ENCODE measurements at regions not wholly inside any gene's neighbourhood (a gene's known extent, or its start where the extent isn't known, plus 50 kb on each side); places are given as distances from the start of the nearest gene placed in this dataset.

DNA sequence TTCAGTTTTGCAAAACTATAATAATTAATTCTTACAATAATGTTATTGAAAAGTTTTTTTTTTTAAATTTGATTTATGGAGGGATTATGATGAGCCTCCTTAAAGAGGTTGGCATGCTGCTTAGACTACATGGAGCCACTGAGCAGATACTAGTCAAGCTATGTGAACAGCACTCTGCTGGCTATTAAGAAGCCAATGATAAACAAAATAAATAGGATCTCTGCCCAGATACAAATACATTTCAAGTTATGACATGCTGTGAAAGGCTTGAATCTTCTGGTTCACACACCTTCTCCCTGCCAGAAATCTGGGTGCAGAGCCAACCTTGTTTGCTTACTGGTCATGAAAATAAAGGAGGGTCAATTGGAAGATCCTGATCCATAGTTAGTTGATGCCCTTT lies 107.4 kb upstream of the NAV3 start:
- DNase-seq (ENCODE audit: low spot score): no peak

DNA sequence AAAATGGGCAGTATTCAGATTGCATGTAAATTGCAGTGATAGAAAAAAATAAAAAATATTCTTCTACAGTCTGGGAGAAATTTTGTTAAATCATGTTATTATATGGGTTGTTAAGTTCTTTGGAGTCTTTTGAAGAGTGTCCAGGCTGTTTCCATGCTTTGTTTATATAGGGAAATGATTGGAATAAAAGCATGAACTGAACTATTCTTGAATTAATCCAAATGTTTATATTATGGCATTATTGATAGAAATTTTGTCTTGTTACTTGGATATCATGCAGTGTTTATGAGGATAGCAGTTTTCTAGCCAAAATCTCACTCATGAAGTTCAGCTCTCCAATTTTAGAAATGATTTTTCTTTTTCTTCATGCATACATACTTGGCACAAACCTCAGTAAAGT lies 108.2 kb upstream of the NAV3 start:
- DNase-seq (ENCODE audit: low spot score): no peak

DNA sequence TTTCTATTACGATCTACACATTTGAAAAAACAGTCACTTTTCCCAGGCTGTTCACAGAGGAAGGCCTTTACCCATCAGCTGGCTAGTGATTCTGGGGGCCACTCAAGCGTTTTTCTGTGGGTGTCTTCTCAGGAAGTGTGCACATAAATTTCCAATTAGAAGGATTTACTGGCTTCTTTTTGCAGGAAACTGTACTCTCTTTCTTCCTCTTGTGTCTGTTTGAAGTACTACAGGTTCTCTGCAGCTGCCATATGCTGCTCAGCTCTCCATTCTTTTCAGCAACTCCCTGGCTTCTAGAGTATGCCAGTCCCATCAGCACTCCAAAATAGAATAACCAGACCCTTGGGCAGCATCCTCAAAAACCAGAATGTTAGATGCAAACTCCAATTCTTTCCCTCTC lies 110.4 kb upstream of the NAV3 start:
- no peak for DNase-seq (ENCODE audit: low spot score)

DNA sequence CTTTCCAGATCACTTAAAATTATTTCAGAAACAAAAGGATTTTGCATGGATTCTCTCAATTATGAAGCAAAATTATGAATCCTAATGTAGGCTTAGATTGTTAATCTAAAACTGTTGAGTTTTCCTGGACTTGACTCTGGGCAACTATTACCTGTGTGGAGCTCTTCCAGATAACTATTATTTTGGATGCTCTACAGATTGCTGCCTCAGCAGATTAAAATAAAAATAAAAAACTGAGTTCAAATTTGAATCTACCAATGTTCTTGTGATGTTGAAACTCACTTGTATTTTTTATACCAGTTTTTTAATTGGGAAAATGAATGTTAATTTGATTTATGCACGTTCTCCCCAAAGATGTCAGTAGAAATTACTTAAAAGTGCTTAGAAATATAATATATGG lies 120.5 kb upstream of the NAV3 start:
- no peak for DNase-seq (ENCODE audit: low spot score)

DNA sequence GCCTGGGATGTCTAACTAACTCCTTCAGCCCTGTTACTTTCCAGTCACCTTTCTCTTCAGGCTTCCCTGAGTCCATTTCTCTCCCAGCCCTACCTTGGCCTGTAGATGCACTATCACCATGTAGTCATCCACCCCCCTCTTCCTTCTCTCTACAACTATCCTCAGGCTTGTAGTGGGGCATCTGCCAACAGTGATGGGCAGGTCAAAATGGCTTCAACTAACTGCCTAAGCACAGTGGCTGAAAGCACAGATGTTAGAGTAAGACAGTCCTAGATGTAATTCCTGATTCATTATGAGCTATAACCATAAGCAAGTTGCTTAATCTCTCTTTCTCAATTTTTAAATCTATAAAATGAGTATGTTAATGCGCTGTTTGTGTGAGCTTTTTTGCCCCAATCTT lies 133.6 kb upstream of the NAV3 start:
- no peak for DNase-seq (ENCODE audit: low spot score)

DNA sequence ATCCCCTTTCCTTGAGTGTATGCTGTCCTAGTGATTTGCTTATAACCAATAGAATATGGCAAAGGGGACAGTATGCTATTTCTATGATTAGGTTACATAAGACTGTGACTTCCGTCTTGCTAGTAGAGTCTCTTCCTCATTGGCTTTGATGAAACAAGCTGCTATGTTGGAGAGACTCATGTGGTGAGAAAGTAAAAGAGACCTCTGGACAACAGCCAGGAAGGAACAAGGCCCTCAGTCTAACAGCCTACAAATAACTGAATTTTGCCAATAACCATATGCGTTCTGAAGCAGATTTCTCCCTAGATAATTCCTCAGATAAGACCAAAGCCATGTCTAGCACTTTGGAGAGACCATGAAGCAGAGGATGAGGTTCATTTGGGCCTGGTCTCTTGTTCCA lies 134.5 kb upstream of the NAV3 start:
- peak; percentile 35 for DNase-seq (ENCODE audit: low spot score)

DNA sequence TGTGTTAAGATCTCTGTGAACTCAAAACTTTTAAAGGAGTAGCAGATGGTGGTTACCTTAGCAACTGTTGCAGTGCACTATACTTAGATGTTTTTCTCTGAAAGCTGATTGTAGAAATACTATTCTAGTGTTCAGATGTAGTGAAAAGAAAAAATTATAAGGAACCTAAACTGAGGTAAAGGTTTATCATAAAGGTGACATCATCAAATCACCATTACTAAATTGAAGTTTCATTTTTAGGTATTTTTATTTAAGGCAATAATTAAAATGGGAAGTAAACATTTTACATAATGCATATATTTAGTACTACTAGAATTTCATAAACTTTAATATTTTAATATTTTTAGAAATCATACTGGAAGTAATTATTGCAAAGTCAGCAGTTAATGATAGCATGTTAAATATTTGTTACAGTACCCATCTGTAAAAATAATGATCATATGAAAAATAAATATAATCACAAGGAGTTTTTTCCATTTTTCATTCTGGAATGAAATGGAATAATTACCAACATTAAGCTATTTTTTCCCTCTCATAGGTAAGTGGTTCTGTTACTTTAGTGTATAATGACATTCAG lies 141.1 kb upstream of the NAV3 start:
- no peak for DNase-seq (ENCODE audit: low spot score)

DNA sequence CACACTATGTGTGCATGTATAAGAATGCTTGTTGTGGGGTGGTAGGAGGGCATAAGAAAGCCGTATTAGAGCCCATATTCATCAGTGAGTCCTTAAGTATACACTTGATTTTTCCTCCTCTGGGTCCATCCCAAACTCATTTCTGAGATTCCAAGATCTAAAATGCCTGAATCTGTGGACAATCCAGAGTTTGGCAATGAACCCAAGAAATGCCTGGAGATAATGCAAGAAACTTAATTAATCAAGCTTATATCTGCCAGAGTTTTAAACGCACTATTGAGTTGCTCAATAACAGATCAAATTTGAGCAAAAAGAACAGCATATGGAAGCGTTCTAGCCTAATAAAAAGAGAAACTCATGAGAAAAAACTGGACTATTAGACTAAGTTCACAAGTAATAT lies 143.4 kb upstream of the NAV3 start:
- DNase-seq (ENCODE audit: low spot score): no peak

DNA sequence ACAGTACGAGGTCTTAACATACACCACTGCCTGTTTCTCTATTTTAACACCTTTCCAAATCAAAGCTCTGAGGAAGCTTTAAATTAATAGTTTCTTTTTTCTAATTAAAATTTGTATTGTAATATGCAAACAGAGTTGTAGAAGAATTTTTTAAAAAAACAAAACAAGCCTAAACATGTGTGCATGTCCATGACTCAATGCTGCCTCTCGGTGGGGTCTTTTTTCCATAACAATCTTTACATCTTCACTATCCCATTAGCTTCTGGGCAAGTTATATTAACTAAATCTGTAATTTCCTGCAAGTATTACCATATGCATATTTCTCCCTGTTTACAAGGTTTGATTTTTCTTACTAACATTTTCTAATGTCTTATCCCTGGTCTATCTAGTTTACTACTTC lies 143.9 kb upstream of the NAV3 start:
- DNase-seq (ENCODE audit: low spot score): no peak

DNA sequence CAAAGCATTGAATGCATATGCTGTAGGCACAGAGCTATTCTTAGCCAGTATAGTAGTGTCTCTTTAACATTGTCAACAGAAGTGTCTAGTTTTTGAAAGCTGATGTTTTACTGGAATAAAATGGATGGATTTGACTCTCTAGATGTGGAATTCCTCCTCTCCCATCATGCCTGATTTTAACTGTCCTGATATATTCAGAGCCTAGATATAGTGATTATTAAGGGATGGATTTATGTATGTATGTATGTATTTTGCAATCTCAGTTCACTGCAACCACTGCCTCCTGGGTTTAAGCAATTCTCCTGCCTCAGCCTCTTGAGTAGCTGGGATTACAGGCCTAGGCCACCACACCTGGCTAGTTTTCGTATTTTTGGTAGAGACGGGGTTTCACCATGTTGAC lies 144.8 kb upstream of the NAV3 start:
- no peak for DNase-seq (ENCODE audit: low spot score)

DNA sequence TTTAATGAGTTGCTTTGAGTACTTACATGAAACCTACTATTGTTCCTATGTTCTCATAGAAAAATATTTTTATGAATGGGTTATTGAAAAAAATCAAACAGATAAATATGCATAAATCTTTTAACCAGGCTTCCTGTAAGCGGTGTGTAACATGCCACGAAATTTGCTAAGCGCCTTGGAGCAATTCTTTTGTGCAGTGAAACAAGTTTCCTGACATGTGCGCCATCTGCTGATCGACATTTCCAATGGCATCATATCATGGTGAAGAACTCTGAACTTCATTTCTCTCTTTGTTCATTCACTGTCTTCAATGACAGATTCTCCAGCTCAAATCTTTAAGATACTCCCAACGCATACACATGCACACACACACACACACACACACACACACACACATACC lies 145.6 kb upstream of the NAV3 start:
- peak; percentile 56 for DNase-seq (ENCODE audit: low spot score)

DNA sequence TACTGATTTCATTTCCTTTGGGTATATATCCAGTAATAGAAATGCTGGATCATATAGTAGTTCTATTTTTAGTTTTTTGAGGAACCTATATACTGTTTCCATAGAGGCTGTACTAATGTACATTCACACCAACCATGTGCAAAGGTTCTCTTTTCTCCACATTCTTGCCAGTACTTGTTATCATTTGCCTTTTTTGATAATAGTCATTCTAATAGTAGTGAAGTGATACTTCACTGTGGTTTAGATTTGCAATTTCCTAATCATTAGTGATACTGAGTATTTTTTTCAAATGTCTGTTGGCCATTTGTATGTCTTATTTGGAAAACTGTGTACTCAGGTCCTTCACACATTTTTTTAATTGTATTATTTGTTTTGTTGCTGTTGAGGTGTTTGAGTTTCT lies 148.2 kb upstream of the NAV3 start:
- DNase-seq (ENCODE audit: low spot score): no peak

DNA sequence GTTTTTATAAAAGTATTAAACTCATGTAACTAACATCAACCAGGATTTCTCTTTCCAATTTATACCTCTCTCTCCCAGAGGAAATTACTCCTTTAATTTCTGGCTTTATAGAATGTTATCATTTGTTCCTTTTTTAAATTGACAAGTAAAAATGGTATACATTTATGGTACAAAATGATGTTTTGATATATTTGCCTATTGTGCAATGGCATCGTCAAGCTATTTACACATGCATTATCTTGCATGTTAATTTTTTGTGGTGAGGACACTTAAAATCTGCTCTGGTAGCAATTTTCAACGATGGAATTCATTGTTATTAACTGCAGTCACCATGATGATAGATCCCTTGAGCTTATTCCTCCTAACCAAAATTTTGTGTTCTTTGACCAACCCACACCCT lies 149.0 kb upstream of the NAV3 start:
- DNase-seq (ENCODE audit: low spot score): no peak

DNA sequence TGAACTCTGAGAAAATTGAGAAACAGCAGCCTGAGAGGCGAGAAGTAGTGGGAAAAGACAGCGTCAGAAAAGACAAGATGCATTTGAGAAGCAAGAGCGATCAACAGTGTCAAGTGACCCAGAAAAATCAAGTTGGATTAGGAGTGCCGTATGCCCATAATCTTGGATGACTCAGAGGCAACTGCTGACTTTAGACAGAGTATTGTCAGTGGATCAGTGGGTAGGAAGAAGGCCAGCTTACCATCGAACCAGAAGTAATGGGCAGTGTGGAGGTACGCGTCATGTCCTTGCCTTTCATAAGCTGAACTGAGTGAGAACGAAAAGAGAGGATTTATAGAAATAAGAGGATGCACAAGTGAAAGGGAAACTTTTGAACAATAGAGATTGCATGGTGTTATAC lies 151.0 kb upstream of the NAV3 start:
- no peak for DNase-seq (ENCODE audit: low spot score)

DNA sequence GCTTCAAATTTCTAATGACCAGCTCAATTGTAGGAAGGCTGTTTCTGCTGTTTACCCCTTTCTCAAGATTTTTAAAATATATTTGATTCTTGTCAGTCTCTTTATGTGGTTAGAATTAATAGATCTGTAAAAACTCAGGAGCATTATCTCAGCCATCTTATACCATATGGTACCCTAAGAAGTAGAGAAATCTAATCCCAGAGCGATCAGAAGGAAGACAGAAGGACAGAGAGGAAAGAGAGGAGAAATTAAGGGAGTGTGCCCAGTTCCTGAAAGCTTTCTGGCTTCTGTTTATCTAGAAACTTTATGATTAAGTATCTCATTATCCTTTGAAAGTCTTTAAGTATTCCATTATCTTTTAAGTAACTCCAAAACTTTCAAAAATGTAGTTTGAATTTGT lies 152.1 kb upstream of the NAV3 start:
- no peak for DNase-seq (ENCODE audit: low spot score)

DNA sequence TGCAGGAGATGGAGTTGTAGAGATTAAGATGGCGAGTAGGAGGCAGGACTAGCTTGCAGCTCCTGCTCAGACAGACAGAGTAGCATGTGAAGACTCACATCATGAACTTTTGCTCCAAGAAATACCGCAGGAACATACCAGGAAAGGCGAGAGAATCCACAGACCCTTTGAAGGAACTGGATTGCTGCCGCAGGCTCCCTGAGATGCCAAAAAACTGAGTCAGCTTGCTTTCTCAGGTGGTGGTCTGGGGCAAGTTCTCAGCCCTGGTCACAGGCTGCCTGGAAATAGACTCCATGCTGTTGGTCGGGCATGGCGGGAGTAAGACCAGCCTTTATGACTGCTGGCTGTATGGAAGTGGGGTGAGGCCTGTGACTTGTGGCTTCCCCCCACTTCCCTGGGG lies 163.6 kb upstream of the NAV3 start:
- DNase-seq (ENCODE audit: low spot score): no peak

DNA sequence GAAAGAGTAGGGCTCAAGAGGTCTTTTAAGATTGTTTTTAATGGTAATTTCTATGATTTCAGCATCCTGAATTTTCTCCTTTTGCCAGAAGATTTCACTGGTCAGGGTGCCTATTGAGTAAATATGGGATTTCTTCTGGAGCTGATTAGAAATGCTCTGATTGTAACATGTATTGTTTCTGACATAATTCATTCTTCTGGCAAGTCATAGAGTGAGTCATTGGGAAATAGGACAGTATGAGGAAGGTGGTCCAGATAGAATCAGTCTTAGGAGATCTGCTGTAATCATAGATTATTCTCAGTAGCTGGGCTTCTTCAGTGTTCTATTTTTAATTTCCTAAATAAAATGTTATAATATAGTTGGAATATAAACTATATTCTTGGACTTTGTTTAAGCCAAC lies 182.0 kb upstream of the NAV3 start:
- no peak for DNase-seq (ENCODE audit: low spot score)

DNA sequence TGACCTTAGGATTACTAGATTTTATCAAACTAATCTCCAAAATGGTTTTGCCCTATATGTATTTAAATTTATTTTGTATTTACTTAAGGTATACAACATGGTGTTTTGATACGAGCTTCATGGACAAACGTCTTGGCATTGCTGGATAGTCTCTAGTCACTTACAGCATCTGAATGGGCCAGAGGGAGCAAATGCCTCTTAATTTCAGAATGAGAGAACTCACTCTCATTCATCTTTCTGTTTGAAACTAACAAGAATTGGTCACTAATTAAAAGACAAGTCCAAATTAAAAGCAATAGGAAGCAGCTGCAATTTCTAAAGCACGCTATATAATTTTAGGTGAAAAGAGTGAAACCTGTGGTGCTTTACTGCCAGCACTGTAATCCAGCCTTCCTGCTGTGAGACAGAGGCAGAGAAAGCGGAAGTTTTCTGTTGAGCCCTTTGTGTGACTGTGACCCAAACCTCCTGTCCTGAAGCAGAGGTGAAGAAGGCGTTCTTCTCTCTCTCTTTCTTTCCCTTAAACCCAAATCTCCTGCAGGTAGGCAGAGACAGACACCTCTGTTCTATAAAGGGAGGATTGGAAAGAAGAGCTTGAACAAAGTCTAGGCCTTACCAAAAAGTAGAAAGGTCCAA lies 184.6 kb upstream of the NAV3 start:
- DNase-seq (ENCODE audit: low spot score): no peak

DNA sequence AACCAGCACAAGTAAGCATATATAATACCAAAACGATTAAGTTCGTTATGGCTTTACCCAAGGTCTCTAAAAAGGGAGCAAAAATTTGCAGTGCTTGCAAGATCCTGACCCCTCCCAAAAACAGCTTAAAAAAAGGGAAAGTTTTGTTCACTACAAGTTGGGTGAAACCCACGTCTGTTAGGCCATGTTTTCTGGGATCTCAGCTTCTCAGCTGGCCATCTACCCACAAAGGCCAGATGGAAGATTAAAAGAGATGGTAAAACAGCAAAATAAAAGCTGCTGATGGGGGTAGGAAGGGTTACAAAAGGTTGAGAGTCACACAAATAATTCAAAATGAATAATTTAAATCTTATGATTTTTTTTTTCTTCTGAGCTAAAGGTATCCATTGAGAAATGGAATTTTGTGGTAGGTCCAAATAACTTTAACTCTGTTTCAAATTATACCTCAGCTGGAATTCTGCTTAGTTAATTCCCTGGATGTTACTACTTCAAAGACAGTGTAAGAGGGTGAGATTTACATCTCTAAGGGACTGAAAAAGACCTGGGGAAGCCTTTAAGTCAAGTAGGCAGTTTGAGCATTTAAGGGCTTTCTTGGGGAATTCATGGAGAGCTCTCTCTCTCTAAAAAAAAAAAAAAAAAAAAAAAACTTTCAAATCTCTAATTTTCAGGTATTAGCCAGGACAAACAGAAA lies 185.6 kb upstream of the NAV3 start:
- DNase-seq (ENCODE audit: low spot score): no peak

DNA sequence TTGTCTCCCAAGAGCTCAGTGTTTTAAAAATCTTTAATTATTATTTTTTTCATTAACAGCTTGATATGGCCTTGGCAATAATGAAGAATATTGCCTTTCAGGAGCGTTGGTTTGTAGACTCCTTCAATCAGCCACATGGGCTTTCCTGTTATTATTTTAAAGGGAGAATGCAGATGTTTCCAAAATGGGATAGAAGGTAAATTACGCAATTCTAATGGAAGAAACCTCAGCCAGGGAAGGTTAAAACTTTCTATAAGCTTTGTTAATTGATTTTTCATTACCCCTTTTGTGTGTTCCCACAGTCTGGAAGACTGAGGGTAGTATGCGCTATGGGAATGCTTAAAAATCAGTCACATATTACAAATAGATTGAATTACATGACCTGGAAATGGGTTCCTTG lies 188.4 kb upstream of the NAV3 start:
- DNase-seq (ENCODE audit: low spot score): no peak

DNA sequence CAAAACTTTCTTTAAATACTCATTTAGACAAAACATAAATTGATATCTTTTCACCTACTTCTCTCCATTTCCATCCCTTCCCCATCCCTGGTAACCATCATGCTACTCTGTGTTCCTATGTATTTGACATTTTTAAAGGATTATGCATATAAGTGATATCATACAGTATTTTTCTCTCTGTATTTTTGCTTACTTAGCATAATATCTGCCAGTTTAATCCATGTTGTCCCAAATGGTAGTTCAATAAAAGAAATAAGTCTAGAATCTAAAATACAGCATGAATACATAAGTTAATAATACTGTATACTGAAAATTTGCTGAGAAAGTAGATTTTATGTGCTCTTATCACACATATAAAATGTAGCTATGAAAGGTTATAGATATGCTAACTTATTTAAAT lies 190.3 kb upstream of the NAV3 start:
- no peak for DNase-seq (ENCODE audit: low spot score)

DNA sequence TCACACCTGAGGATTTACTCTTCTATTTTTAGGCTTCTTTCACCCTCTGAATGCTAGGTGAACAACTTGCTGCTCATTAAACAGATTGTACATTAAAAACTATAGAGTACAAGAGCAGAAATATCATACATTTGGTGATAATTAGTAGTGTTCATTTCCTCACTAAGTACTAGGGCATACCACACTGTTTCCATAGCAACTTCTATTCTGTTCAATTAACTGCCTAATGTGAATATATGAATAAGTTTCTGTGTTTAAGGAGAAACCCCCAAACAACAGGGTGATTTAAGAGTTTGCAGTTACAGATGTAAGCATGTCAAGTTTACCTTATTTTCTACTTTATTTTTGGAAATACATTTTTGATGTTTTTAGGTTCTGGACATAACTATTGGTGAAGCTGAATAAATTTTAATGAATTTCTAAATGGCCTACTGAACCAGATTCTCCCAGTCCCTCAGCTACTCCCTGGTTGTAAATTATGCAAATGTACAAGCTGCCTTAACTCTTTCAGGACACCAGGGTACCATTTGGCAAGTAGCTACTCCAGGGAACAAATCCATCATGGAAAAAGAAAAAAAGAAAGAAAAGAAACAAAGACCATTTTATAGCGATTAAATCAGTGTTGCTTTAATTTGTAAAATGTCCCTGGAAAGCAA lies 199.8 kb upstream of the NAV3 start:
- no peak for DNase-seq (ENCODE audit: low spot score)

DNA sequence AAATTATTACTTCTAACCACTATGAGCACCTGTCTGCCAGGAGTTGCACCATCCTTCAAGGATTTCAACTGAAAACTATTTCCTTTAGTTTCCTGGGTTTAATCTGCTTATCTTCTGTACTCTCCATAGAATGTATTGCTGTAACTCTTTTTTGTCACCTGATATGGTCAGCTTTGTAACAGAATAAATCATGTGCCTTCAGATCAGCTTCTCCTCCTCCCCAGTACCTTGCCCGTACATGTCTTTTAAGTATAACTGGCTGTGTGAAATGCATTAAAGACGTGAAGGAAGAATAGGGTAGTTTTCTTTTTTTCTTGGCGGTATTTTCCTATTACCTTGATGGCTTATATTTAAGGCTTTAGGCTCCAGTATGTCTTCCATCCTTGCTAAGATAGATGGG lies 200.3 kb upstream of the NAV3 start:
- DNase-seq (ENCODE audit: low spot score): no peak

DNA sequence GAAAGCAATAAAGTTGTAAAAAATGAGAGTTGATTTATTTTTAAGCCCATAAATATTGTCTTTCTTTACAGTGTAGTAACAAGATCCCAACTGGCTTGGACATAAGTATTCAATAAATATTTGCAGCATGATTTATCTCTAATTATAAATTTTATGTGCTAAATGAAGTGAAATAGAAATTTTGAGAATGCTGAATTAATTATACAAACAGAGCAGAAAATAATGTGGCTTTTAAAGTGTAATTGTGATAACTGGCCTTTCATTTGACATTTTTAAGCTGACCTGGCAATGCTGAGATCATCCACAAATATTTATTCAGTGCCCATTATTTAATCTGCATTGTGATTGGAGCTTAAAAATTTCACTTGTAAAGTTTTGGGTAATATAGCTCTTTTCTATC lies 201.6 kb upstream of the NAV3 start:
- DNase-seq (ENCODE audit: low spot score): no peak

Data from globus pallidus (tissue), 1 donor.